Fibroblast of lung (primary cell): ENCODE measurements at regions not wholly inside any gene's neighbourhood (a gene's known extent, or its start where the extent isn't known, plus 50 kb on each side); places are given as distances from the start of the nearest gene placed in this dataset.

Source experiments
- EZH2 ChIP-seq: IDR thresholded peaks from 2 replicates; pipeline ENCODE4 v1.5.1; 2012; ENCODE audit warnings: low read length, control low read depth, mild to moderate bottlenecking; ENCODE audit errors: missing control alignments
- TF ChIP-seq, protein P1 (sequence below), 2 donors: IDR thresholded peaks in 1 of 2; conservative IDR thresholded peaks in 1 of 2; 1 replicate in 1 of 2; 2 replicates in 1 of 2; pipeline ENCODE4 v1.5.1; 2011 to 2012; ENCODE audit warnings: low read length in 2 of 2, control low read depth in 1 of 2, inconsistent platforms in 1 of 2, low read depth in 1 of 2, mild to moderate bottlenecking in 1 of 2

- no peak for TF ChIP-seq EZH2
- TF ChIP-seq, protein P1, sequence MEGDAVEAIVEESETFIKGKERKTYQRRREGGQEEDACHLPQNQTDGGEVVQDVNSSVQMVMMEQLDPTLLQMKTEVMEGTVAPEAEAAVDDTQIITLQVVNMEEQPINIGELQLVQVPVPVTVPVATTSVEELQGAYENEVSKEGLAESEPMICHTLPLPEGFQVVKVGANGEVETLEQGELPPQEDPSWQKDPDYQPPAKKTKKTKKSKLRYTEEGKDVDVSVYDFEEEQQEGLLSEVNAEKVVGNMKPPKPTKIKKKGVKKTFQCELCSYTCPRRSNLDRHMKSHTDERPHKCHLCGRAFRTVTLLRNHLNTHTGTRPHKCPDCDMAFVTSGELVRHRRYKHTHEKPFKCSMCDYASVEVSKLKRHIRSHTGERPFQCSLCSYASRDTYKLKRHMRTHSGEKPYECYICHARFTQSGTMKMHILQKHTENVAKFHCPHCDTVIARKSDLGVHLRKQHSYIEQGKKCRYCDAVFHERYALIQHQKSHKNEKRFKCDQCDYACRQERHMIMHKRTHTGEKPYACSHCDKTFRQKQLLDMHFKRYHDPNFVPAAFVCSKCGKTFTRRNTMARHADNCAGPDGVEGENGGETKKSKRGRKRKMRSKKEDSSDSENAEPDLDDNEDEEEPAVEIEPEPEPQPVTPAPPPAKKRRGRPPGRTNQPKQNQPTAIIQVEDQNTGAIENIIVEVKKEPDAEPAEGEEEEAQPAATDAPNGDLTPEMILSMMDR (conservative IDR thresholded peaks at IDR 0.05 in 1 of 2, IDR thresholded peaks at IDR 0.05 in 1 of 2; ENCODE audit: low read depth in 1 of 2, low read length in 2 of 2) = no peak
These were observed 256.6 kb upstream of the NOCT start for GRCh38 chr4:138758876-138759553.
